Gastrocnemius medialis (tissue), 4 donors: ENCODE measurements at regions not wholly inside any gene's neighbourhood (a gene's known extent, or its start where the extent isn't known, plus 50 kb on each side); places are given as distances from the start of the nearest gene placed in this dataset.

Experiments used
- CTCF ChIP-seq, 5 experiments: fragments of 450-650 bp in 3 of 5; fragments of 200-600 bp in 2 of 5; sonication (generic) in 2 of 5; IDR thresholded peaks in 4 of 5; conservative IDR thresholded peaks in 1 of 5; 1 replicate in 4 of 5; 2 replicates in 1 of 5; pipeline ENCODE4 v1.5.1; 2016 to 2019; ENCODE audit warnings: antibody characterized with exemption in 5 of 5, mild to moderate bottlenecking in 3 of 5, moderate library complexity in 3 of 5
- POLR2A ChIP-seq, 2 donors: fragments of 450-650 bp; IDR thresholded peaks; one replicate each; pipeline ENCODE4 v1.6.1; 2017; ENCODE audit warnings: antibody characterized with exemption in 2 of 2, mild to moderate bottlenecking in 2 of 2, moderate library complexity in 2 of 2

- TF ChIP-seq CTCF (IDR thresholded peaks at IDR 0.05 in 4 of 5, conservative IDR thresholded peaks at IDR 0.05 in 1 of 5) = no peak
- no peak for TF ChIP-seq POLR2A (IDR thresholded peaks at IDR 0.05)
Observed at GRCh38 chr12:124703856-124704255, 136.4 kb upstream of the NCOR2 start.
